ENCODE measurements at regions not wholly inside any gene's neighbourhood (a gene's known extent, or its start where the extent isn't known, plus 50 kb on each side); places are given as distances from the start of the nearest gene placed in this dataset.
A peak's percentile ranks its signal among the peaks of the same experiment; 100 is the strongest.
"Not testable (repeated sequence)": the region's sequence is repeated elsewhere in the genome, so short reads cannot be mapped to it uniquely, and the experiment has no call there.

GRCh38 chr7:52777051-52777822, 258.2 kb upstream of the POM121L12 start:
- DNase-seq: no peak

DNA sequence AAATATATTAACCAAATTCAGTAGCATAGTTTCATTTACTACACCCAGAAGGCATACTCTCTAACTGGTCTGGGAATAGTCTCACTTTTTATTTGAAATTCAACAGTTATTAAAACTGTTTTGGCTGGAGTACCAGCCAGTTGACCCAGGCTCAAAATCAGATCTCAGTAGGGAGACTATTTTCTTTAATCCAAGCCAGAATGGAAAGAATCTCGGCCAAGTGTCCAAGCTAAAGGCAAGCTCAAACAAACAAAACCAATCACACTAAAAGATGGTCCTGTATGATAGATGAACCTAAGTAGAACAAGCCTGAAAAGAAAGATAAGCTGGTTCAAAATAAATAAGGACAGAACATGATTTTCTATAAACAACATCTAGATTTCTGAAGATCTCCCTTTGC, 259.6 kb upstream of the POM121L12 start:
- no peak for DNase-seq

GRCh38 chr7:52771177-52771576, 264.3 kb upstream of the POM121L12 start:
- DNase-seq: no peak

DNA sequence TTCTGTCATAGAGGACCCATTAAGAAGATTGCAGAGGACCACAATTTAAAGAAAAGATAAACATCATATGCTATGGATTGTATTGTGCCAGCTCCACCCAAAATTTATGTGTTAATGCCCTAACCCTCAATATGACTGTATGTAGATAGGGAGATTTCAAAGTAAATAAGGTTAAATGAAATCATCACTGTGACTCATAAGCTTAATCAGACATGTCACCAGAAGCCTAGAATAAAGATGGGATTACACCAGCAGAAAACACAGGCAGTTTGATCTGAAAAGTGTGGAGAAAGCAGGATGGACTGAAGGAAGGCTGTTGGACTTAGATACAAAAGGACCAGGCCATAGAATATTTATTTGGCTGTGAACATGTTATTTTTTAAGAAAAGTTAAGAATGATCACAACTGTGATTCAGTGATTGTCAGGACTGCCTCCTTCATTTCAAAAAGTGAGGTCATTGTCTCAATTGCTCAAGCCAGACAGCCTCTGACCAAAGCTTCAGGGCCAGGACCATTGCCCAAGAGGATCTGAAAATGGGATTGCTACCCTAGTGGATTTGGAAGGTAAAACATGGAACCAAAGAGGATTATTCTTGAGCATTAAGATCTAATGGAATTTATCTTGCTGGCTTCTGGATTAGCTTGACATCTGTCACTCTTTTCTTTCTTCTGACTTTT, 270.8 kb upstream of the POM121L12 start:
- DNase-seq: no peak

DNA sequence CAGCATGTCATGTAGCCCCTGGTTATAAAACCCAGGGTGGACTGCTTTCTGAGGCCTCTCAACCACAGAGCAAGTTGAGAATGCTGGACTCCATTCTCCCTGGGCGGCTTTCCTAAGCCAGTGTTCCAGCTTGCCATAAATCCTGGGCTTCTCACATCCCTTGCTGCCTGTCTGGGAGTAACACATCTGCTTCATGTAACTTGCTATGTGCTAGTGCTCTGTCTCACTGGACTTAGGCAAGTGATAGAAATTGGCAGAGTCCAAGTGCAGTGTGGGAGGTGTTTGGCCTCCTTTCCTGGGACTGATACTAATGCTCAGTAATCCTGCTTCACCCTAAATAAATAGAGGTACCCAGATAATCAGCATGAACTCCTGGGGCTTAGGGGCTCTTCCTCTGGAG, 277.1 kb upstream of the POM121L12 start:
- DNase-seq: no peak

DNA sequence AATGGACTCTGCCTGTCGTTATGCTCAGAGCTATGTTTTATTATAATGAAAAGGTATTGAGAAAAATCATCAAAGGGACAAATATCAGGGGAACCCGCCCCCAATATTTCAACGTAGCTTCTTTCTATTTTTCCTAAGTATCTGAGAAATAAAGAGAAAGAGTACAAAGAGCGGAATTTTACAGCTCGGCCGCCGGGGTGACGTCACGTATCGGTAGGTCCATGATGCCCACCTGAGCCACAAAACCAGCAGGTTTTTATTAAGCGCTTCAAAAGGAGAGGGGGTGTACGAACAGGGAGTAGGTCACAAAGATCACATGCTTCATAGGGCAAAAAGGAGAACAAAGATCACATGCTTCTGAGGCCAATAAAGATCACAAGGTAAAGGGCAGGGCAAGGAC, 281.6 kb upstream of the POM121L12 start:
- DNase-seq: no peak

DNA sequence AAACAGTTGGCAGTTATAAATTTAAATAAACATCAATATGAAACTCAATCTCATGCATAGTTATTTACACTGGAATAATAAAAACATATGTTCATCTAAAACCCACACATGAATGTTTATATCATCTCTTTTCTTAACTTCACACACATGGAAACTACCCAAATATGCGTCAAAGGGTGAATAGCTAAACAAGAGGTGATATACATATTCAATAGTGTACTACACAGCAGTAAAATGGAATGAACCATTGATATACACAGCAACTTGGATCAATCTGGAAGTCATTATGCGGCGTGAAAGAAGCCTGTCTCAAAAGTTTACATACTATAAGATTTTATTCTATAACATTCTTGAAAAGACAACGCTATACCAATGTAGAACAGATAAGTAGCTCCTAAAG, 282.5 kb upstream of the POM121L12 start:
- DNase-seq: no peak

- DNase-seq: no peak
Measured at GRCh38 chr7:52749880-52750279, 285.6 kb upstream of the POM121L12 start.

- no peak for DNase-seq
Measured at GRCh38 chr7:52747817-52748216, 287.6 kb upstream of the POM121L12 start.

- DNase-seq: no peak
Measured at GRCh38 chr7:52741670-52742290, 293.7 kb upstream of the POM121L12 start.

- no peak for DNase-seq
Measured at GRCh38 chr7:52735656-52736055, 299.8 kb upstream of the POM121L12 start.

DNA sequence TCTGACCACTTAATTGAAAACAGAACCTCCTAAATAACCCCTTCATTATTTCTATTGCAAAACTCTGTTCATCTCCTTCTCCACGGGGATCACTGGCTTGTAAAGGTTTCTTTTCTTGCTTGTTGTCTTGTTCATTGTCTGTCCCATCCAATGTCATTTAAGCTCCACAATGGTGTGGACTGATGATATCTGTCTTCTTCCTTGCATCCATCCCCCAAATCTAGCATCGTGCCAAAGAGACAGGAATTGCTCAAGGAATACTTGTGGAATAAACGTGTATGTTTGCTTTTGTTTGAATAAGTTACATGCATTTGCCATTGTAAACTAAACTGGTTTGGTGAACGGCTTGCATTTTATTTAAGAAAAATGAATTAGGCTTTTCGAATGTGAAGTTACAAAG, 306.8 kb upstream of the POM121L12 start:
- DNase-seq: not testable (repeated sequence)

- DNase-seq: no peak
Measured at GRCh38 chr7:52727632-52728031, 307.8 kb upstream of the POM121L12 start.

GRCh38 chr7:52726986-52727385, 308.4 kb upstream of the POM121L12 start:
- no peak for DNase-seq

DNA sequence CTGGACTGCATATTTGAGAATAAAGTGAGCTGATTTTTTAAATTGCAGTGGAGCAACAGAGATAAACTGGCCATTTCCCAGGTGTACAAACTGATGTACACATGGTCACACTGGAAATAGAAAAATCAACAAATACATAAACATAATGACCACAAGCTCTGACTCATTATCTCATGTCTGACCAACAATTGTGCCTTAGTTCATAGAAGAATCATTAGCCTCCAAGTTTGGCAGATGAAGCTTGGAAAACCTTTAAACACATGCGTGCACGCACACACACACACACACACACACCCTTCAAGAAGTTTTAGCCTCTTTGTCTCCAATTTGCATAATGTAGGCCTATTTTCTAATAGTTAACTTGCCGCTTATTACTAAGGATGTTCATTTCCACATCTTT, 308.9 kb upstream of the POM121L12 start:
- DNase-seq: no peak

DNA sequence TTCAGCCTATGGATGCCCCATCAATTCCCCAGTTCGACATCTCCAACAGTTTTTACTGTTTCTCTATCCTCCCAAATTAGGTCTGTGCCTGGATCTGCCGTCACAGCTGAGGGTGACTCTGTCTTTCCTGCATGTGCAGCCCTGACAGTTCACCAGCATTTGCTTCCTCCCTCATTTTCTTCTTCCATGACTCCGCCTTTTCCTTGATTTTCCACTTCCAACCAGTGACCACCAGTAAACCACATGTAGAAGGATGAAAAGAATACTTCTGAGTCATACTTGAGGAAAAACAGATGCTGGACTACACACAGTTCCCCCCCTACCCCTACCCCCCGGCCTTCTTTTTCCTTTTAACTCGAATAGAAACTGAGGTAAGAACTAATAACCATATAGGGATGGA, 311.8 kb upstream of the POM121L12 start:
- DNase-seq: no peak

- no peak for DNase-seq
Measured at GRCh38 chr7:52720856-52721255, 314.6 kb upstream of the POM121L12 start.

DNA sequence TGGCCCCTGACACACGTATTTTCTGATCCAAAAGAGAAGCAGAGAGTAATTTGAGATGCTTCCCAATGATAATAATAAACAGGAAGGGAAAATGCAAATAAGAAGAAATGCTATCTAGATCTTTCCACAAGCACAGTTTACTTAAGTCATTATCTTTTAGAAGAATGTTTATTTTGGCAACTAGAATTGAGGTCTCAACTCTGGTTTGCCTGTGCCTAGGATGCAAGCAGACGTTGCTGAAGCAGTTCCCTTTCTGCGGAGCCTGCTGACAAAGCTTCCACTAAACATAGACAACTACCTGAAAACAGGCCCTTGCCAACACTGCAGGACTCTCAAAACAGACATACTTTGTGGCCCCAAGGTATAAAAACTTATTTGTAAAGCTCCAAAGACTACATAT, 315.8 kb upstream of the POM121L12 start:
- no peak for DNase-seq

DNA sequence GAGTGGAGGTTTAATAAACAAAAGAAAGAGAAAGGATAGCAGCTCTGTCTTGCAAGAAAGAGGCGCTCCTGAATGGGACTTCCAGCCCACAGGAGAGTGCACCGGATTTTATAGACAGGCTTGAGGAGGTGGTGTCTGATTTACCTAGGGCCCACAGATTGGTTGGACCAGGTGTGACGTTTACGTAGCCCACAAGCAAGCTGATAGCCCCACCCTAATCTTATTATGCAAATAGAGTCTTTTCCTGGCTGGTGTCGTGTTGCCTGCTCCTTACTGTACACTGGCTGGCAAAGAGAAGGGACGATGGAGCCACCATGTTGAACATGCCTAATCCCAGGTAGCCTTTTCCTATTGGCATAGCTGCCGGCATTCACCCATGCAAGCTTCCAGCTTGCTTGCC, 319.7 kb upstream of the POM121L12 start:
- DNase-seq: no peak

DNA sequence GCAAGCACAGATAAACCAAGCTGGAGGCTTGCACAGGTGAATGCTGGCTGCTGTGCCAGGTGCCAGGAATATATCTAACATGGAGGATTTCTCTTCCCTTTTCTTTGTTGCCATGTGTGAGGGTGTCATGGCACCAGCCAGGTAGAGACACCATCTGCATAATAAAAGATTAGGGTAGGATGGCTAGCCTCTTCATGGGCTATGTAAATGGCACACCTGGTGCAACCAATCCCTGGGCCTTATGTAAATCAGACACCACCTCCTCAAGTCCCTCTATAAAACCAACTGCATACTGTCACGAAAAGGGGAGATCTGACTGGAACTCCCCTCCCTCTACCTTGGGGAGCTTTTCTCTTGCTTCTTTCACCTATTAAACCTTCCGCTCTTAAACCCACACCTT, 322.5 kb upstream of the POM121L12 start:
- DNase-seq: no peak

- DNase-seq: peak in 1 of 5 experiments; percentile 1
Measured at GRCh38 chr7:52711951-52712350, 323.5 kb upstream of the POM121L12 start.

DNA sequence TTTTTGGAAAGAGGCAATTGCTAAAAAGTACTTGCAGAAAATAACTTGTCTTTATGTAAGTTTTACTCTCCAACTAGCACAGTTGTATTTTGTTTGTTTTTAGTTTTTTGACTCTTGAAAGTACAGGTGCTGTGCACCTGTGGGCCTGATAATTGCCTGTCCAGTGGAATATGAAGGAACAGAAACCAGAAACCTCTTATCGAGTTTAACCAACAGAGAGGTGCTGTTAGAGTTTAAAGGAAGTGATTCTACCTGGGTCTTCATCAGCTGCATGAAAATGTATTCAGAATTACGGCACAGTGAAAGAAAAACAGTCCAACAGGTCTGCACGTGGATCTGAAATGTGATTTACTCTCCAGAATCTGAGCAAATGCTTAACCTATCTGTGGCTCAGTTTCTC, 326.6 kb upstream of the POM121L12 start:
- DNase-seq: no peak

- DNase-seq: no peak
Measured at GRCh38 chr7:52705768-52706167, 329.7 kb upstream of the POM121L12 start.

- DNase-seq: no peak
Measured at GRCh38 chr7:52700349-52700748, 335.1 kb upstream of the POM121L12 start.

Data from T-helper 2 cell (primary cell).